ENCODE measurements at regions not wholly inside any gene's neighbourhood (a gene's known extent, or its start where the extent isn't known, plus 50 kb on each side); places are given as distances from the start of the nearest gene placed in this dataset.

DNA sequence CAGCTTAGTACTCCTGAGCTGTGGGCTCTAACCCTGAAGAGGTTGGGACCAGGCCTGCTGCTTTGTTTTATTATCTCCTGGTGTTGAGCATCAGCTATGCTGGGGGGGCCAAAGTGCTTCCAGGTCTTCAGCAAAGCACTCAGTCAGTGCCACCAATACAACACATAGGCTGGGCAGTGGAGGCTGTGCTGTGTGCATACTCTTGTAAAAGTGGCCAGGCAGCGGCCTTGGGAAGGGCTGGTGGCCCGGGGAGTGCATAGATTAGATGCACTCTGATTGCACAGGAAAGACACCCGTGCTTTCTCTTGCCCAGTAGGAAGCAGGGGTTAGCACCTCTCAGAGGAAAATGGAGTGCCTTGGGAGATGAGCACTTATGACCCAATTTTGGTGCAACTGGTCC, 534.0 kb downstream of the ARAP2 start:
- no peak for TF ChIP-seq CTCF (IDR thresholded peaks at IDR 0.05)
- TF ChIP-seq POLR2A (IDR thresholded peaks at IDR 0.05): no peak
- WGBS, 2 donors: 83 to 85% methylated on average over 3 of the region's 3 CpGs
- Histone ChIP-seq H3K36me3 (ENCODE audit: low read depth, missing control alignments) (no peaks in the 10 kb centered on the region), H3K4me3 (no peak overlapping the region), H3K27ac (no peak overlapping the region), H3K4me1 (no peaks in the 10 kb centered on the region), H3K9me3 (no peaks in the 10 kb centered on the region), H3K27me3 (no peaks in the 10 kb centered on the region)
- DNase-seq: no peak
- intact Hi-C loops (cut with DNase I; ENCODE audit: low total_unique reads): no loop called here

DNA sequence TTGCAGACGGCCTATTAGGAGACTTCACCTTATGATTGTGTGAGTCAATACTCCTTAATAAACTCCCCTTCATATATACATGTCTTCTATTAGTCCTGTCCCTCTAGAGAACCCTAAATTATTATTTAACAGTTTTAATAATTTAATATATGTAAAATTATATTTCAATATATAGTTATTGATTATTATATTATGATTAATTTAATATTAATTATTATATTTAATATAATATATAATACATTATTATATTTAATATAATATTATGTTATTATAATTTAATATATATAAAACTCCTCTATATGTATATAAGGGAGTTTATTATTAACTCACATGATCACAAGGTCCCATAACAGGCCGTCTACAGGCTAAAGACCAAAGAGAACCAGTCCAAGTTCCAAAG, 533.2 kb downstream of the ARAP2 start:
- TF ChIP-seq CTCF (IDR thresholded peaks at IDR 0.05) (no peak), POLR2A (IDR thresholded peaks at IDR 0.05) (no peak)
- WGBS, 2 donors: 89 to 91% methylated on average over 2 of the region's 2 CpGs

GRCh38 chr4:35723973-35724372, 520.3 kb downstream of the ARAP2 start:
- TF ChIP-seq CTCF (IDR thresholded peaks at IDR 0.05) (no peak), POLR2A (IDR thresholded peaks at IDR 0.05) (no peak)
- Histone ChIP-seq H3K36me3 (ENCODE audit: low read depth, missing control alignments) (no peaks in the 10 kb centered on the region), H3K9me3 (no peaks in the 10 kb centered on the region), H3K4me1 (no peaks in the 10 kb centered on the region), H3K27ac (no peak overlapping the region), H3K4me3 (no peak overlapping the region), H3K27me3 (no peaks in the 10 kb centered on the region)
- 84 to 93% methylated on average over 3 of the region's 3 CpGs for WGBS, 2 donors
- DNase-seq: no peak
- intact Hi-C loops (cut with DNase I; ENCODE audit: low total_unique reads): no loop called here

More for the DNA sequence above, 533.2 kb downstream of the ARAP2 start:
- intact Hi-C loops (cut with DNase I; ENCODE audit: low total_unique reads): no loop called here
- Histone ChIP-seq H3K27ac (no peak overlapping the region), H3K27me3 (no peaks in the 10 kb centered on the region), H3K4me1 (no peaks in the 10 kb centered on the region), H3K9me3 (no peaks in the 10 kb centered on the region), H3K36me3 (ENCODE audit: low read depth, missing control alignments) (no peaks in the 10 kb centered on the region), H3K4me3 (no peak overlapping the region)
- no peak for DNase-seq

- Histone ChIP-seq H3K4me3 (no peak overlapping the region), H3K9me3 (no peaks in the 10 kb centered on the region), H3K4me1 (no peaks in the 10 kb centered on the region), H3K36me3 (ENCODE audit: low read depth, missing control alignments) (no peaks in the 10 kb centered on the region), H3K27me3 (no peaks in the 10 kb centered on the region), H3K27ac (no peak overlapping the region)
- TF ChIP-seq CTCF (IDR thresholded peaks at IDR 0.05) (no peak), POLR2A (IDR thresholded peaks at IDR 0.05) (no peak)
- 93 to 100% methylated on average over 1 of the region's 1 CpG for WGBS, 2 donors
- intact Hi-C loops (cut with DNase I; ENCODE audit: low total_unique reads): no loop called here
- no peak for DNase-seq
Observed at GRCh38 chr4:35725131-35725530, 519.2 kb downstream of the ARAP2 start.

- H3K4me3 ChIP-seq: no peak overlapping the region
- no peak for DNase-seq
Observed at GRCh38 chr4:35730414-35730813, 513.9 kb downstream of the ARAP2 start.

More at GRCh38 chr4:35730414-35730813, 513.9 kb downstream of the ARAP2 start:
- Histone ChIP-seq H3K36me3 (ENCODE audit: low read depth, missing control alignments) (no peaks in the 10 kb centered on the region), H3K4me1 (no peaks in the 10 kb centered on the region), H3K9me3 (no peaks in the 10 kb centered on the region), H3K27ac (no peak overlapping the region), H3K27me3 (no peaks in the 10 kb centered on the region)
- TF ChIP-seq CTCF (IDR thresholded peaks at IDR 0.05) (no peak), POLR2A (IDR thresholded peaks at IDR 0.05) (no peak)
- 88 to 90% methylated on average over 2 of the region's 2 CpGs for WGBS, 2 donors
- intact Hi-C loops (cut with DNase I; ENCODE audit: low total_unique reads): no loop called here
